HEK293 (cell line): ENCODE measurements at regions not wholly inside any gene's neighbourhood (a gene's known extent, or its start where the extent isn't known, plus 50 kb on each side); places are given as distances from the start of the nearest gene placed in this dataset.

Experiments
- CTCF ChIA-PET: fragments of 350-600 bp; formaldehyde crosslinking; extraction: SDS; loops from one replicate; lab custom pipeline; 2021; ENCODE audit warnings: antibody characterized with exemption; lab: Yijun Ruan, JAX
- POLR2A ChIA-PET: fragments of 300-600 bp; formaldehyde crosslinking; extraction: SDS; loops from one replicate; lab custom pipeline; 2020; ENCODE audit warnings: antibody characterized with exemption, inconsistent platforms; lab: Yijun Ruan, JAX
- H3K27ac ChIP-seq: fragments of 200-500 bp; sonication (Bioruptor generic); 2 replicates; pipeline ENCODE4 v1.5.1; 2014; ENCODE audit warnings: low read depth, low read length, control low read depth, inconsistent platforms; ENCODE audit errors: extremely low read depth
- H3K36me3 ChIP-seq, 2 experiments: fragments of 200-500 bp in 1 of 2; sonication (Bioruptor generic) in 1 of 2; 1 replicate in 1 of 2; 2 replicates in 1 of 2; pipeline ENCODE4 v1.5.1; 2014 to 2017; ENCODE audit warnings: inconsistent platforms in 2 of 2, low read length in 2 of 2; ENCODE audit not compliant: control insufficient read depth in 2 of 2, insufficient read depth in 1 of 2
- H3K4me1 ChIP-seq: fragments of 200-500 bp; sonication (Bioruptor generic); 2 replicates; pipeline ENCODE4 v1.5.1; 2014; ENCODE audit warnings: mild to moderate bottlenecking, low read length, inconsistent platforms; ENCODE audit not compliant: control insufficient read depth, insufficient read depth
- H3K4me3 ChIP-seq: 2 replicates; pipeline ENCODE4 v1.5.1; 2011; ENCODE audit warnings: low read depth, mild to moderate bottlenecking, control low read depth, low read length, moderate library complexity
- H3K9me3 ChIP-seq: fragments of 200-500 bp; sonication (Bioruptor generic); 2 replicates; pipeline ENCODE4 v1.5.1; 2014; ENCODE audit warnings: low read depth, low read length, inconsistent platforms; ENCODE audit not compliant: control insufficient read depth, insufficient read depth
- BCL11A ChIP-seq: fragments of 450-650 bp; formaldehyde crosslinking; IDR thresholded peaks from 2 replicates; pipeline ENCODE4 v1.5.1; 2016; ENCODE audit warnings: low read depth, missing biosample characterization, missing genetic modification characterization
- HOXC10 ChIP-seq: sonication (generic); formaldehyde crosslinking; IDR thresholded peaks from 2 replicates; pipeline ENCODE4 v1.8.1; 2023; ENCODE audit warnings: mild to moderate bottlenecking, missing genetic modification reagents
- KLF10 ChIP-seq: fragments of 450-650 bp; IDR thresholded peaks from 2 replicates; pipeline ENCODE4 v1.5.1; 2018; ENCODE audit warnings: missing biosample characterization, mild to moderate bottlenecking, missing genetic modification characterization
- ZNF10 ChIP-seq: fragments of 450-650 bp; formaldehyde crosslinking; IDR thresholded peaks from 2 replicates; pipeline ENCODE4 v1.5.1; 2017; ENCODE audit warnings: missing biosample characterization, missing genetic modification characterization
- ZNF223 ChIP-seq: fragments of 450-650 bp; formaldehyde crosslinking; IDR thresholded peaks from 2 replicates; pipeline ENCODE4 v1.5.1; 2016; ENCODE audit warnings: missing biosample characterization, missing genetic modification characterization
- ZNF341 ChIP-seq: fragments of 450-650 bp; formaldehyde crosslinking; IDR thresholded peaks from 2 replicates; pipeline ENCODE4; 2016; ENCODE audit warnings: low read depth, missing biosample characterization, missing genetic modification characterization
- ZNF423 ChIP-seq: fragments of 450-650 bp; formaldehyde crosslinking; IDR thresholded peaks from 2 replicates; pipeline ENCODE4 v1.5.1; 2016; ENCODE audit warnings: missing biosample characterization, missing genetic modification characterization
- ZNF561 ChIP-seq: fragments of 450-650 bp; IDR thresholded peaks from 2 replicates; pipeline ENCODE4 v1.5.1; 2018; ENCODE audit warnings: missing biosample characterization, missing genetic modification characterization, borderline replicate concordance
- ZNF571 ChIP-seq: fragments of 450-650 bp; formaldehyde crosslinking; IDR thresholded peaks from 2 replicates; pipeline ENCODE4 v1.5.0; 2017; ENCODE audit warnings: missing biosample characterization, missing genetic modification characterization
- ZNF585B ChIP-seq: fragments of 450-650 bp; formaldehyde crosslinking; IDR thresholded peaks from 2 replicates; pipeline ENCODE4 v1.5.1; 2016; ENCODE audit warnings: missing biosample characterization, missing genetic modification characterization
- ZNF677 ChIP-seq: fragments of 450-650 bp; IDR thresholded peaks from 2 replicates; pipeline ENCODE4 v1.5.0; 2018; ENCODE audit warnings: missing biosample characterization, mild to moderate bottlenecking, missing genetic modification characterization, moderate library complexity
- ZNF707 ChIP-seq: fragments of 450-650 bp; formaldehyde crosslinking; IDR thresholded peaks from 2 replicates; pipeline ENCODE4 v1.5.1; 2016; ENCODE audit warnings: missing biosample characterization, missing genetic modification characterization
- ZNF747 ChIP-seq: fragments of 450-650 bp; formaldehyde crosslinking; IDR thresholded peaks from 2 replicates; pipeline ENCODE4 v1.5.1; 2016; ENCODE audit warnings: missing biosample characterization, missing genetic modification characterization
- ZSCAN23 ChIP-seq: fragments of 450-650 bp; formaldehyde crosslinking; IDR thresholded peaks from 2 replicates; pipeline ENCODE4 v1.5.1; 2016; ENCODE audit warnings: missing biosample characterization, missing genetic modification characterization
- TF ChIP-seq, protein P1 (sequence below): IDR thresholded peaks from 2 replicates; pipeline ENCODE4 v1.6.1; 2011; ENCODE audit warnings: mild to moderate bottlenecking, low read depth, low read length, borderline replicate concordance
- TF ChIP-seq, protein P2 (sequence below): fragments of 450-650 bp; formaldehyde crosslinking; IDR thresholded peaks from 2 replicates; pipeline ENCODE4 v1.5.1; 2016; ENCODE audit warnings: missing biosample characterization, missing genetic modification characterization, borderline replicate concordance
- TF ChIP-seq, protein P3 (sequence below): sonication (generic); formaldehyde crosslinking; IDR thresholded peaks from 2 replicates; pipeline ENCODE4 v1.8.1; 2022; ENCODE audit warnings: mild to moderate bottlenecking, moderate library complexity, missing genetic modification reagents
- TF ChIP-seq, protein P4 (sequence below): fragments of 450-650 bp; formaldehyde crosslinking; IDR thresholded peaks from 2 replicates; pipeline ENCODE4 v1.5.1; 2016; ENCODE audit warnings: missing biosample characterization, missing genetic modification characterization
- TF ChIP-seq, protein P5 (sequence below): fragments of 450-650 bp; IDR thresholded peaks from 2 replicates; pipeline ENCODE4 v1.5.1; 2018; ENCODE audit warnings: missing biosample characterization, mild to moderate bottlenecking, missing genetic modification characterization

DNA sequence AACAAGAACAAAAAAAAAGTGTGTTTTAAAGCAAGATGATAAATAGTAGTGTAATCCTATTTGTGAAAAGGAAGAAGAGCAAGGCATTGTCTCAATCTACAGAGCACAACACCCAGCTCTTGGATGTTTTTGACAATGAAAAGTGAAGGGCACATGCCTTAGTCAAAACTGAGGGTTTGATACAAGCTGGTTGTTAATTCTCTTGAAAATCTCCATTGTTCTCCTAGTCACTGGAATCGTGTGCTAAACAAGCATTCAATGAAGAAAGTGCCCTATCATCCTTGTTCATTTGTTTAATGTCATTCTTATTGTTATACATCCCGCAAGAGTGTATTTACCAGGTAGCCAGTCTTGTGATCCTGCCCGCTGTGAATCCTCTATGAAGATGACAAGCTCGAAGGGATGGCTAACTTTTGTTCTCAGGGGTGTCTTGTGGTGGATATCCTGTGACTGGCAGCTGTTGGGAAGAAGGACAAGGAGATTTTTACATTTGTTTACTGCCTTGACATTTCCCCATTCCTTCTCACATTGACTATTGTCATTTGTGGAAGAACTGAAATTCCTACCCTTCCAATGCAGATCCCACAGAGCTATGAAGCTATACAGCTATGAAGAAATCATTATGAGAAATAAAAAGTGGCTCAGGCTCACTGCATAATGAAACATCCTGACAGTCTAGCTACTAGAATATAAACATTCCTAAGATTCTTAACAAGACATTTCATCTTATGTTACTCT lies 175.9 kb downstream of the VGLL3 start (continued):
- TF ChIP-seq, protein P1, sequence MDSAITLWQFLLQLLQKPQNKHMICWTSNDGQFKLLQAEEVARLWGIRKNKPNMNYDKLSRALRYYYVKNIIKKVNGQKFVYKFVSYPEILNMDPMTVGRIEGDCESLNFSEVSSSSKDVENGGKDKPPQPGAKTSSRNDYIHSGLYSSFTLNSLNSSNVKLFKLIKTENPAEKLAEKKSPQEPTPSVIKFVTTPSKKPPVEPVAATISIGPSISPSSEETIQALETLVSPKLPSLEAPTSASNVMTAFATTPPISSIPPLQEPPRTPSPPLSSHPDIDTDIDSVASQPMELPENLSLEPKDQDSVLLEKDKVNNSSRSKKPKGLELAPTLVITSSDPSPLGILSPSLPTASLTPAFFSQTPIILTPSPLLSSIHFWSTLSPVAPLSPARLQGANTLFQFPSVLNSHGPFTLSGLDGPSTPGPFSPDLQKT = no peak
- TF ChIP-seq ZNF341 (tag by site-specific recombination) = no peak
- TF ChIP-seq, protein P2, sequence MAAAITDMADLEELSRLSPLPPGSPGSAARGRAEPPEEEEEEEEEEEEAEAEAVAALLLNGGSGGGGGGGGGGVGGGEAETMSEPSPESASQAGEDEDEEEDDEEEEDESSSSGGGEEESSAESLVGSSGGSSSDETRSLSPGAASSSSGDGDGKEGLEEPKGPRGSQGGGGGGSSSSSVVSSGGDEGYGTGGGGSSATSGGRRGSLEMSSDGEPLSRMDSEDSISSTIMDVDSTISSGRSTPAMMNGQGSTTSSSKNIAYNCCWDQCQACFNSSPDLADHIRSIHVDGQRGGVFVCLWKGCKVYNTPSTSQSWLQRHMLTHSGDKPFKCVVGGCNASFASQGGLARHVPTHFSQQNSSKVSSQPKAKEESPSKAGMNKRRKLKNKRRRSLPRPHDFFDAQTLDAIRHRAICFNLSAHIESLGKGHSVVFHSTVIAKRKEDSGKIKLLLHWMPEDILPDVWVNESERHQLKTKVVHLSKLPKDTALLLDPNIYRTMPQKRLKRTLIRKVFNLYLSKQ (tag by site-specific recombination) = no peak

DNA sequence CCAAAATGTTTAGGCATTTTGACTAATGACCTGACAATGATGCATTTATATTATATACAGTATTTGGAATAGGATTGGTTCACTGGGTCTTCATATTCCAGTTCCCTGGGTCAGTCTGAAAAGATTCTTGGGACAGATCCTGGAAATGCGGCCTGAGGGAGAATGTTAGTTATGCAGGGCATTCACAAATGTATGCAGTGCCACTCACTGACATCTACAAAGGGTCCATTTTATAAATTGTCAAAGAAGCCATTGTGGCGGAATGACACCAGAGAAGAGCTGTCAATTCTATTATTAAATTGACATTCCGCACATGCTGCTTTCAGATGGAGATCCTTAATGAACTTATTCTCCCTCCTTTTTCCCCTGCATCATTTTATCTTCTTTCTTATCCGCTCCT lies 176.6 kb downstream of the VGLL3 start:
- Histone ChIP-seq H3K9me3 (no peaks in the 10 kb centered on the region), H3K27ac (no peak overlapping the region), H3K4me1 (no peaks in the 10 kb centered on the region), H3K4me3 (no peak overlapping the region), H3K36me3 (no peaks in the 10 kb centered on the region)
- POLR2A ChIA-PET = no interaction called here
- CTCF ChIA-PET = interaction anchor here (0.5 to 0.7 kb wide), 2 partner anchors 114 to 365 kb away, joined by 3 read pairs; no protein-coding TSS in a partner anchor
- TF ChIP-seq BCL11A (tag by site-specific recombination) (no peak), ZNF677 (tag by site-specific recombination) (no peak), ZNF561 (tag by site-specific recombination) (no peak), ZNF707 (no peak), KLF10 (tag by site-specific recombination) (no peak), ZNF423 (tag by site-specific recombination) (no peak)

DNA sequence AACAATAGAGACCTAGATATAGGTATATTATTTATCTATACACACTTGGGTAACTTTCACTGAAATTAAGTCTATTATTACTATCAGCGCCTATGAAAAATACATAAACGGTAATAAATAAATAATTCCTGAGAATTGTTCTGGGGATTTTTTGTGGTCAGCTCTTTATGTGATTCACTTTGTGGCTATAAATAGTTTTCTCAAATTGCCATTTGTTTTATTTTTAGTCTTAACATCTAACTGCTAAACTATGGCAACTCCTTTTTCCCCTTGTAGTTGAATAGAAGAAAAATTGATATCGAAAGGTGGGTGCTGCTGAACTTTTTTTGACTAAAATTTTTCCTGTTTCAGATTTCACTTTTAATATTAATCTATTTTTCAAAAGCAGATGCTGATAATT lies 189.0 kb downstream of the VGLL3 start:
- POLR2A ChIA-PET = no interaction called here
- Histone ChIP-seq H3K4me3 (no peak overlapping the region), H3K4me1 (no peaks in the 10 kb centered on the region), H3K36me3 (no peaks in the 10 kb centered on the region), H3K27ac (no peak overlapping the region), H3K9me3 (no peaks in the 10 kb centered on the region)
- no peak for TF ChIP-seq ZSCAN23
- no peak for TF ChIP-seq ZNF571 (tag by site-specific recombination)
- TF ChIP-seq, protein P3, sequence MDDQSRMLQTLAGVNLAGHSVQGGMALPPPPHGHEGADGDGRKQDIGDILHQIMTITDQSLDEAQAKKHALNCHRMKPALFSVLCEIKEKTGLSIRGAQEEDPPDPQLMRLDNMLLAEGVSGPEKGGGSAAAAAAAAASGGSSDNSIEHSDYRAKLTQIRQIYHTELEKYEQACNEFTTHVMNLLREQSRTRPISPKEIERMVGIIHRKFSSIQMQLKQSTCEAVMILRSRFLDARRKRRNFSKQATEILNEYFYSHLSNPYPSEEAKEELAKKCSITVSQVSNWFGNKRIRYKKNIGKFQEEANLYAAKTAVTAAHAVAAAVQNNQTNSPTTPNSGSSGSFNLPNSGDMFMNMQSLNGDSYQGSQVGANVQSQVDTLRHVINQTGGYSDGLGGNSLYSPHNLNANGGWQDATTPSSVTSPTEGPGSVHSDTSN = no peak
- TF ChIP-seq, protein P4, sequence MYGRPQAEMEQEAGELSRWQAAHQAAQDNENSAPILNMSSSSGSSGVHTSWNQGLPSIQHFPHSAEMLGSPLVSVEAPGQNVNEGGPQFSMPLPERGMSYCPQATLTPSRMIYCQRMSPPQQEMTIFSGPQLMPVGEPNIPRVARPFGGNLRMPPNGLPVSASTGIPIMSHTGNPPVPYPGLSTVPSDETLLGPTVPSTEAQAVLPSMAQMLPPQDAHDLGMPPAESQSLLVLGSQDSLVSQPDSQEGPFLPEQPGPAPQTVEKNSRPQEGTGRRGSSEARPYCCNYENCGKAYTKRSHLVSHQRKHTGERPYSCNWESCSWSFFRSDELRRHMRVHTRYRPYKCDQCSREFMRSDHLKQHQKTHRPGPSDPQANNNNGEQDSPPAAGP (tag by site-specific recombination) = no peak
- no peak for TF ChIP-seq ZNF585B
- TF ChIP-seq, protein P5, sequence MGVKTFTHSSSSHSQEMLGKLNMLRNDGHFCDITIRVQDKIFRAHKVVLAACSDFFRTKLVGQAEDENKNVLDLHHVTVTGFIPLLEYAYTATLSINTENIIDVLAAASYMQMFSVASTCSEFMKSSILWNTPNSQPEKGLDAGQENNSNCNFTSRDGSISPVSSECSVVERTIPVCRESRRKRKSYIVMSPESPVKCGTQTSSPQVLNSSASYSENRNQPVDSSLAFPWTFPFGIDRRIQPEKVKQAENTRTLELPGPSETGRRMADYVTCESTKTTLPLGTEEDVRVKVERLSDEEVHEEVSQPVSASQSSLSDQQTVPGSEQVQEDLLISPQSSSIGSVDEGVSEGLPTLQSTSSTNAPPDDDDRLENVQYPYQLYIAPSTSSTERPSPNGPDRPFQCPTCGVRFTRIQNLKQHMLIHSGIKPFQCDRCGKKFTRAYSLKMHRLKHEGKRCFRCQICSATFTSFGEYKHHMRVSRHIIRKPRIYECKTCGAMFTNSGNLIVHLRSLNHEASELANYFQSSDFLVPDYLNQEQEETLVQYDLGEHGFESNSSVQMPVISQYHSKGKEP (tag by site-specific recombination) = no peak
- no peak for TF ChIP-seq HOXC10 (CRISPR knock-in tag)
- no peak for TF ChIP-seq ZNF747 (tag by site-specific recombination)
- TF ChIP-seq ZNF10 (tag by site-specific recombination) = no peak
- no peak for TF ChIP-seq ZNF223 (tag by site-specific recombination)
- CTCF ChIA-PET = no interaction called here
